SK-N-SH (cell line): ENCODE measurements at regions not wholly inside any gene's neighbourhood (a gene's known extent, or its start where the extent isn't known, plus 50 kb on each side); places are given as distances from the start of the nearest gene placed in this dataset.

Experiments
- CTCF ChIA-PET: fragments of 300-600, 350-600 bp; formaldehyde crosslinking; extraction: SDS; loops from one replicate; lab custom pipeline; 2021; lab: Yijun Ruan, JAX
- POLR2A ChIA-PET: fragments of 350-600 bp; sonication (Branson Sonifier 250); formaldehyde crosslinking; extraction: SDS; loops from one replicate; lab custom pipeline; 2020; ENCODE audit warnings: antibody characterized with exemption, inconsistent platforms; lab: Yijun Ruan, JAX
- DNase-seq: peaks from one replicate; pipeline ENCODE4 v3.0.0; 2012
- H2AFZ ChIP-seq: fragments of 200-600 bp; sonication (generic); 2 replicates; pipeline ENCODE4 v1.8.1; 2016; ENCODE audit warnings: antibody characterized with exemption, mild to moderate bottlenecking, low read depth
- H3F3A ChIP-seq: fragments of 200-600 bp; sonication (generic); replicated peaks from 2 replicates; pipeline ENCODE3; 2016; ENCODE audit warnings: antibody characterized with exemption, mild to moderate bottlenecking; ENCODE audit not compliant: insufficient read depth
- H3K27ac ChIP-seq, 2 experiments: fragments of 200-500 bp in 1 of 2; fragments of 200-600 bp in 1 of 2; sonication (Bioruptor generic) in 1 of 2; sonication (generic), shearing (Covaris generic) in 1 of 2; 2 replicates each; pipeline versions ENCODE4 v1.5.1 to v1.6.1; 2014 to 2016; ENCODE audit warnings: low read depth in 2 of 2, inconsistent platforms in 1 of 2, low read length in 1 of 2, mild to moderate bottlenecking in 1 of 2, mixed read lengths in 1 of 2
- H3K27me3 ChIP-seq: fragments of 200-600 bp; sonication (generic), shearing (Covaris generic); 2 replicates; pipeline ENCODE4 v1.6.1; 2016; ENCODE audit warnings: mixed run types; ENCODE audit not compliant: insufficient read depth
- H3K36me3 ChIP-seq, 2 experiments: fragments of 200-500 bp in 1 of 2; fragments of 200-600 bp in 1 of 2; sonication (Bioruptor generic) in 1 of 2; sonication (generic) in 1 of 2; replicated peaks in 1 of 2; 2 replicates each; pipeline versions ENCODE3 to v1.5.1; 2014 to 2016; ENCODE audit warnings: low read length in 1 of 2, mild to moderate bottlenecking in 1 of 2; ENCODE audit not compliant: insufficient read depth in 2 of 2, control insufficient read depth in 1 of 2
- H3K4me1 ChIP-seq, 2 experiments: fragments of 200-500 bp in 1 of 2; fragments of 200-600 bp in 1 of 2; sonication (Bioruptor generic) in 1 of 2; sonication (generic), shearing (Covaris generic) in 1 of 2; 2 replicates each; pipeline versions ENCODE4 v1.5.1 to v1.6.1; 2014 to 2016; ENCODE audit warnings: low read depth in 1 of 2, low read length in 1 of 2, mixed run types in 1 of 2; ENCODE audit not compliant: insufficient read depth in 2 of 2, control insufficient read depth in 1 of 2
- H3K4me2 ChIP-seq: fragments of 200-600 bp; sonication (generic), shearing (Covaris generic); 2 replicates; pipeline ENCODE4 v1.6.1; 2017; ENCODE audit warnings: mixed run types
- H3K4me3 ChIP-seq, 2 experiments: fragments of 200-500 bp in 1 of 2; fragments of 200-600 bp in 1 of 2; sonication (Bioruptor generic) in 1 of 2; sonication (generic), shearing (Covaris generic) in 1 of 2; 2 replicates each; pipeline versions ENCODE4 v1.5.1 to v1.8.1; 2014 to 2016; ENCODE audit warnings: low read depth in 2 of 2, inconsistent platforms in 1 of 2, low read length in 1 of 2, mild to moderate bottlenecking in 1 of 2, mixed read lengths in 1 of 2, moderate library complexity in 1 of 2
- H3K79me2 ChIP-seq: fragments of 200-600 bp; sonication (generic); 2 replicates; pipeline ENCODE4 v1.8.1; 2017; ENCODE audit warnings: mild to moderate bottlenecking; ENCODE audit not compliant: insufficient read depth
- H3K9ac ChIP-seq: fragments of 200-600 bp; sonication (generic); 2 replicates; pipeline ENCODE4 v1.6.1; 2017; ENCODE audit warnings: mixed run types
- H3K9me2 ChIP-seq: fragments of 200-600 bp; sonication (generic); 2 replicates; pipeline ENCODE4 v1.6.1; 2017; ENCODE audit warnings: mixed run types
- H3K9me3 ChIP-seq: fragments of 200-600 bp; sonication (generic); 2 replicates; pipeline ENCODE4 v1.6.1; 2017; ENCODE audit warnings: mixed run types, mild to moderate bottlenecking, moderate library complexity
- H4K20me1 ChIP-seq: fragments of 200-600 bp; sonication (generic); 2 replicates; pipeline ENCODE4 v1.6.1; 2017; ENCODE audit warnings: mild to moderate bottlenecking, mixed run types; ENCODE audit not compliant: insufficient read depth
- ELF1 ChIP-seq: IDR thresholded peaks from 2 replicates; pipeline ENCODE4 v1.4.0; 2012
- EP300 ChIP-seq, 2 experiments: IDR thresholded peaks; 2 replicates each; pipeline versions ENCODE4 v1.4.0 to v1.6.1; 2012; ENCODE audit warnings: borderline replicate concordance in 1 of 2, low read depth in 1 of 2, low read length in 1 of 2
- EZH2phosphoT487 ChIP-seq: fragments of 200-600 bp; sonication (generic); IDR thresholded peaks from 2 replicates; pipeline ENCODE4 v1.6.1; 2017; ENCODE audit warnings: low read depth, mixed run types, mild to moderate bottlenecking, antibody characterized with exemption, moderate library complexity, borderline replicate concordance
- FOXJ3 ChIP-seq: sonication (generic); formaldehyde crosslinking; IDR thresholded peaks from 2 replicates; pipeline ENCODE4 v1.5.1; 2020; ENCODE audit warnings: mild to moderate bottlenecking, missing genetic modification reagents
- JUND ChIP-seq: IDR thresholded peaks from 2 replicates; pipeline ENCODE4 v1.4.0; 2012
- NFIC ChIP-seq: IDR thresholded peaks from 2 replicates; pipeline ENCODE4 v1.4.0; 2012; ENCODE audit warnings: borderline replicate concordance
- NRF1 ChIP-seq: IDR thresholded peaks from 2 replicates; pipeline ENCODE4 v1.6.1; 2012; ENCODE audit warnings: low read depth, mild to moderate bottlenecking, low read length
- POLR2AphosphoS5 ChIP-seq: IDR thresholded peaks from 2 replicates; pipeline ENCODE4 v1.6.1; 2012; ENCODE audit warnings: low read depth, low read length
- RFX5 ChIP-seq: IDR thresholded peaks from 2 replicates; pipeline ENCODE4 v1.6.1; 2012; ENCODE audit warnings: mild to moderate bottlenecking, improper control_type of control experiment, low read length
- RXRA ChIP-seq: IDR thresholded peaks from 2 replicates; pipeline ENCODE4 v1.4.0; 2012; ENCODE audit warnings: low read depth, mild to moderate bottlenecking, borderline replicate concordance
- SMC3 ChIP-seq: IDR thresholded peaks from 2 replicates; pipeline ENCODE4 v1.6.1; 2012; ENCODE audit warnings: low read depth, low read length, improper control_type of control experiment
- TAF1 ChIP-seq: IDR thresholded peaks from 2 replicates; pipeline ENCODE4 v1.6.1; 2012; ENCODE audit warnings: low read depth, mild to moderate bottlenecking, low read length, moderate library complexity, borderline replicate concordance
- WGBS: methylation state at CpG from one replicate; pipeline ENCODE4 v1.1.6; 2017; ENCODE audit warnings: low lambda C conversion rate; 5-methylcytosine and 5-hydroxymethylcytosine counted together
- TF ChIP-seq, protein P1 (sequence below): IDR thresholded peaks from 2 replicates; pipeline ENCODE4 v1.4.0; 2012; ENCODE audit warnings: low read depth
- TF ChIP-seq, protein P2 (sequence below): IDR thresholded peaks from 2 replicates; pipeline ENCODE4 v1.6.1; 2012; ENCODE audit warnings: mild to moderate bottlenecking, low read depth, low read length, moderate library complexity
- TF ChIP-seq, protein P3 (sequence below): IDR thresholded peaks from 2 replicates; pipeline ENCODE4; 2012
- TF ChIP-seq, protein P4 (sequence below): fragments of 150-350 bp; IDR thresholded peaks from 2 replicates; pipeline ENCODE4 v1.6.1; 2016; ENCODE audit warnings: mild to moderate bottlenecking, low read depth, low read length
- TF ChIP-seq, protein P5 (sequence below): IDR thresholded peaks from 2 replicates; pipeline ENCODE4 v1.4.0; 2012; ENCODE audit warnings: low read depth, borderline replicate concordance

DNA sequence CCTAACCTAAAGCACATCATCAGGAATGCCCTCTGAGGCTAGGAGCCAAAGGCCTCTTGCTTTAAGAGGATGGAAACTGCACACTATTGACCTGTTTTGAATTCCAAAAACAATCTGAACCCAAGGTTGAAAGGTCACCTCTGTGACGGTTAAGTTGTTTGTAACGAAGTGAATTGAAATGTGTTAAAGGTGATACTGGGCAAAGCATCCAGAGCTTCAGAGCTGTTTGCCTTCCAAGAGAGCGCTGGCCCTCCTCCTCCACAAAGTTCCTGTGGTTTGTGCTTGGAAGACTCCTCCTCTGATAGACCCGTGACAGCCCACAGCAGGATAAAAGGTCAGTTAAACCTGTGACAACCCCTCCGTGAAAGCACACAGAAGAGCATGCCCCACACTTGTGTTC, 133.7 kb upstream of the CTTNBP2 start:
- no peak overlapping the region for H3K27ac ChIP-seq
- no peak overlapping the region for H2AFZ ChIP-seq
- ChIA-PET CTCF (no interaction called here), POLR2A (no interaction called here)
- no peaks in the 10 kb centered on the region for H3K79me2 ChIP-seq
- no peak for DNase-seq
- H3K9me3 ChIP-seq, result no peaks in the 10 kb centered on the region
- H3K4me1 ChIP-seq, result no peaks in the 10 kb centered on the region
- no peaks in the 10 kb centered on the region for H4K20me1 ChIP-seq
- H3K27me3 ChIP-seq, result no peaks in the 10 kb centered on the region
- no peaks in the 10 kb centered on the region for H3K36me3 ChIP-seq
- WGBS, result 0% methylated on average over 5 of the region's 5 CpGs
- no peak overlapping the region for H3K4me3 ChIP-seq
- H3F3A ChIP-seq, result no peaks in the 10 kb centered on the region
- TF ChIP-seq FOXJ3 (CRISPR knock-in tag) (no peak), NRF1 (no peak)
- TF ChIP-seq, protein P1, sequence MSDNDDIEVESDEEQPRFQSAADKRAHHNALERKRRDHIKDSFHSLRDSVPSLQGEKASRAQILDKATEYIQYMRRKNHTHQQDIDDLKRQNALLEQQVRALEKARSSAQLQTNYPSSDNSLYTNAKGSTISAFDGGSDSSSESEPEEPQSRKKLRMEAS, result no peak
- no peaks in the 10 kb centered on the region for H3K9me2 ChIP-seq
- no peak overlapping the region for H3K4me2 ChIP-seq
- H3K9ac ChIP-seq, result no peak overlapping the region

DNA sequence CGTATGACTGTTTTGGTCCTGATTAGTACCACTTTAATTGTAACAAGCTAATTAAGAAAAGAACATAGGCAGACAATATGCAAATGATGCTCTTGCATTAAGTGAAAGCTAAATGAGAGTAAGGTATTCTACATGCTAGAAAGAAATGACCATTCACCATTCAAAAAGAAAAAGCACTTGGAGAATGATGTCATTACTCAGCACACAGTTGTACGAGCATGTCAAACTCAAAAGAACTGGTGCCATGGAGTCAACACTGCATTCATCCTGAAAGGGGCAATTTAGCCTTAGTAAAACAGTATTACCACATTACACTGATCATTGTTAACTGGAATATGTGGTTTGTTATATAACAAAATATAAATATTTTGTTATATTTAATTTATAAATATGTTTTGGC, 136.2 kb upstream of the CTTNBP2 start:
- Histone ChIP-seq H3K9me3 (no peaks in the 10 kb centered on the region), H3K9me2 (no peaks in the 10 kb centered on the region), H3K9ac (no peak overlapping the region), H4K20me1 (no peaks in the 10 kb centered on the region), H3K27me3 (no peaks in the 10 kb centered on the region), H3K4me3 (no peak overlapping the region), H3K79me2 (no peaks in the 10 kb centered on the region), H3K4me2 (no peak overlapping the region), H3K4me1 (no peaks in the 10 kb centered on the region), H3K27ac (no peak overlapping the region), H3F3A (no peaks in the 10 kb centered on the region), H3K36me3 (no peaks in the 10 kb centered on the region), H2AFZ (no peak overlapping the region)
- TF ChIP-seq RXRA (no peak), SMC3 (no peak), ELF1 (no peak), TAF1 (no peak), POLR2AphosphoS5 (no peak), NFIC (no peak), JUND (no peak), EZH2phosphoT487 (no peak), RFX5 (no peak), EP300 (IDR thresholded peaks at IDR 0.05; ENCODE audit: borderline replicate concordance in 1 of 2, low read depth in 1 of 2, low read length in 1 of 2) (no peak), NRF1 (no peak)
- TF ChIP-seq, protein P2, sequence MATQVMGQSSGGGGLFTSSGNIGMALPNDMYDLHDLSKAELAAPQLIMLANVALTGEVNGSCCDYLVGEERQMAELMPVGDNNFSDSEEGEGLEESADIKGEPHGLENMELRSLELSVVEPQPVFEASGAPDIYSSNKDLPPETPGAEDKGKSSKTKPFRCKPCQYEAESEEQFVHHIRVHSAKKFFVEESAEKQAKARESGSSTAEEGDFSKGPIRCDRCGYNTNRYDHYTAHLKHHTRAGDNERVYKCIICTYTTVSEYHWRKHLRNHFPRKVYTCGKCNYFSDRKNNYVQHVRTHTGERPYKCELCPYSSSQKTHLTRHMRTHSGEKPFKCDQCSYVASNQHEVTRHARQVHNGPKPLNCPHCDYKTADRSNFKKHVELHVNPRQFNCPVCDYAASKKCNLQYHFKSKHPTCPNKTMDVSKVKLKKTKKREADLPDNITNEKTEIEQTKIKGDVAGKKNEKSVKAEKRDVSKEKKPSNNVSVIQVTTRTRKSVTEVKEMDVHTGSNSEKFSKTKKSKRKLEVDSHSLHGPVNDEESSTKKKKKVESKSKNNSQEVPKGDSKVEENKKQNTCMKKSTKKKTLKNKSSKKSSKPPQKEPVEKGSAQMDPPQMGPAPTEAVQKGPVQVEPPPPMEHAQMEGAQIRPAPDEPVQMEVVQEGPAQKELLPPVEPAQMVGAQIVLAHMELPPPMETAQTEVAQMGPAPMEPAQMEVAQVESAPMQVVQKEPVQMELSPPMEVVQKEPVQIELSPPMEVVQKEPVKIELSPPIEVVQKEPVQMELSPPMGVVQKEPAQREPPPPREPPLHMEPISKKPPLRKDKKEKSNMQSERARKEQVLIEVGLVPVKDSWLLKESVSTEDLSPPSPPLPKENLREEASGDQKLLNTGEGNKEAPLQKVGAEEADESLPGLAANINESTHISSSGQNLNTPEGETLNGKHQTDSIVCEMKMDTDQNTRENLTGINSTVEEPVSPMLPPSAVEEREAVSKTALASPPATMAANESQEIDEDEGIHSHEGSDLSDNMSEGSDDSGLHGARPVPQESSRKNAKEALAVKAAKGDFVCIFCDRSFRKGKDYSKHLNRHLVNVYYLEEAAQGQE, result no peak
- TF ChIP-seq, protein P3, sequence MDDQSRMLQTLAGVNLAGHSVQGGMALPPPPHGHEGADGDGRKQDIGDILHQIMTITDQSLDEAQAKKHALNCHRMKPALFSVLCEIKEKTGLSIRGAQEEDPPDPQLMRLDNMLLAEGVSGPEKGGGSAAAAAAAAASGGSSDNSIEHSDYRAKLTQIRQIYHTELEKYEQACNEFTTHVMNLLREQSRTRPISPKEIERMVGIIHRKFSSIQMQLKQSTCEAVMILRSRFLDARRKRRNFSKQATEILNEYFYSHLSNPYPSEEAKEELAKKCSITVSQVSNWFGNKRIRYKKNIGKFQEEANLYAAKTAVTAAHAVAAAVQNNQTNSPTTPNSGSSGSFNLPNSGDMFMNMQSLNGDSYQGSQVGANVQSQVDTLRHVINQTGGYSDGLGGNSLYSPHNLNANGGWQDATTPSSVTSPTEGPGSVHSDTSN, result no peak
- TF ChIP-seq, protein P4, sequence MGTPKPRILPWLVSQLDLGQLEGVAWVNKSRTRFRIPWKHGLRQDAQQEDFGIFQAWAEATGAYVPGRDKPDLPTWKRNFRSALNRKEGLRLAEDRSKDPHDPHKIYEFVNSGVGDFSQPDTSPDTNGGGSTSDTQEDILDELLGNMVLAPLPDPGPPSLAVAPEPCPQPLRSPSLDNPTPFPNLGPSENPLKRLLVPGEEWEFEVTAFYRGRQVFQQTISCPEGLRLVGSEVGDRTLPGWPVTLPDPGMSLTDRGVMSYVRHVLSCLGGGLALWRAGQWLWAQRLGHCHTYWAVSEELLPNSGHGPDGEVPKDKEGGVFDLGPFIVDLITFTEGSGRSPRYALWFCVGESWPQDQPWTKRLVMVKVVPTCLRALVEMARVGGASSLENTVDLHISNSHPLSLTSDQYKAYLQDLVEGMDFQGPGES, result no peak
- TF ChIP-seq, protein P5, sequence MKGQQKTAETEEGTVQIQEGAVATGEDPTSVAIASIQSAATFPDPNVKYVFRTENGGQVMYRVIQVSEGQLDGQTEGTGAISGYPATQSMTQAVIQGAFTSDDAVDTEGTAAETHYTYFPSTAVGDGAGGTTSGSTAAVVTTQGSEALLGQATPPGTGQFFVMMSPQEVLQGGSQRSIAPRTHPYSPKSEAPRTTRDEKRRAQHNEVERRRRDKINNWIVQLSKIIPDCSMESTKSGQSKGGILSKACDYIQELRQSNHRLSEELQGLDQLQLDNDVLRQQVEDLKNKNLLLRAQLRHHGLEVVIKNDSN, result no peak
- TF ChIP-seq, protein P1, result no peak
- 32% methylated on average over 2 of the region's 2 CpGs for WGBS
- DNase-seq, result no peak
- ChIA-PET CTCF (interaction anchor here (1.0 kb wide), 1 partner anchor 16 kb away, joined by 3 read pairs; no protein-coding TSS in a partner anchor), POLR2A (no interaction called here)
